NB4 (cell line): ENCODE measurements at regions not wholly inside any gene's neighbourhood (a gene's known extent, or its start where the extent isn't known, plus 50 kb on each side); places are given as distances from the start of the nearest gene placed in this dataset.

Experiments used
- DNase-seq: peaks from one replicate; pipeline ENCODE4 v3.0.0; 2010; ENCODE audit warnings: low read depth
- H3K4me3 ChIP-seq: one replicate; pipeline ENCODE4 v1.5.1; 2011; ENCODE audit warnings: mild to moderate bottlenecking, low read depth, low read length, moderate library complexity
- MAX ChIP-seq: IDR thresholded peaks from 2 replicates; pipeline ENCODE4 v1.6.1; 2011; ENCODE audit warnings: low read depth, low read length
- MYC ChIP-seq: IDR thresholded peaks from 2 replicates; pipeline ENCODE4 v1.6.1; 2011; ENCODE audit warnings: low read depth, low read length
- POLR2A ChIP-seq: IDR thresholded peaks from 2 replicates; pipeline ENCODE4 v1.6.1; 2011; ENCODE audit warnings: mild to moderate bottlenecking; ENCODE audit not compliant: insufficient read length; ENCODE audit errors: extremely low read depth
- TF ChIP-seq, protein P1 (sequence below): IDR thresholded peaks from one replicate; pipeline ENCODE4 v1.5.1; 2012; ENCODE audit warnings: low read depth, low read length

GRCh38 chrX:11050013-11050412 is 61.1 kb upstream of the HCCS start:
- no peak overlapping the region for H3K4me3 ChIP-seq
- TF ChIP-seq MYC (no peak), POLR2A (no peak), MAX (no peak)
- TF ChIP-seq, protein P1, sequence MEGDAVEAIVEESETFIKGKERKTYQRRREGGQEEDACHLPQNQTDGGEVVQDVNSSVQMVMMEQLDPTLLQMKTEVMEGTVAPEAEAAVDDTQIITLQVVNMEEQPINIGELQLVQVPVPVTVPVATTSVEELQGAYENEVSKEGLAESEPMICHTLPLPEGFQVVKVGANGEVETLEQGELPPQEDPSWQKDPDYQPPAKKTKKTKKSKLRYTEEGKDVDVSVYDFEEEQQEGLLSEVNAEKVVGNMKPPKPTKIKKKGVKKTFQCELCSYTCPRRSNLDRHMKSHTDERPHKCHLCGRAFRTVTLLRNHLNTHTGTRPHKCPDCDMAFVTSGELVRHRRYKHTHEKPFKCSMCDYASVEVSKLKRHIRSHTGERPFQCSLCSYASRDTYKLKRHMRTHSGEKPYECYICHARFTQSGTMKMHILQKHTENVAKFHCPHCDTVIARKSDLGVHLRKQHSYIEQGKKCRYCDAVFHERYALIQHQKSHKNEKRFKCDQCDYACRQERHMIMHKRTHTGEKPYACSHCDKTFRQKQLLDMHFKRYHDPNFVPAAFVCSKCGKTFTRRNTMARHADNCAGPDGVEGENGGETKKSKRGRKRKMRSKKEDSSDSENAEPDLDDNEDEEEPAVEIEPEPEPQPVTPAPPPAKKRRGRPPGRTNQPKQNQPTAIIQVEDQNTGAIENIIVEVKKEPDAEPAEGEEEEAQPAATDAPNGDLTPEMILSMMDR, result no peak
- DNase-seq, result no peak

- TF ChIP-seq POLR2A (no peak), MYC (no peak), MAX (no peak)
- TF ChIP-seq, protein P1, result no peak
- H3K4me3 ChIP-seq, result no peak overlapping the region
- DNase-seq, result no peak
These were observed 57.8 kb upstream of the HCCS start for GRCh38 chrX:11053351-11053750.

- no peak overlapping the region for H3K4me3 ChIP-seq
- TF ChIP-seq, protein P1, result no peak
- no peak for TF ChIP-seq MYC
- TF ChIP-seq POLR2A, result no peak
- TF ChIP-seq MAX, result no peak
- no peak for DNase-seq
These were observed 54.6 kb upstream of the HCCS start for GRCh38 chrX:11056322-11057176.

DNA sequence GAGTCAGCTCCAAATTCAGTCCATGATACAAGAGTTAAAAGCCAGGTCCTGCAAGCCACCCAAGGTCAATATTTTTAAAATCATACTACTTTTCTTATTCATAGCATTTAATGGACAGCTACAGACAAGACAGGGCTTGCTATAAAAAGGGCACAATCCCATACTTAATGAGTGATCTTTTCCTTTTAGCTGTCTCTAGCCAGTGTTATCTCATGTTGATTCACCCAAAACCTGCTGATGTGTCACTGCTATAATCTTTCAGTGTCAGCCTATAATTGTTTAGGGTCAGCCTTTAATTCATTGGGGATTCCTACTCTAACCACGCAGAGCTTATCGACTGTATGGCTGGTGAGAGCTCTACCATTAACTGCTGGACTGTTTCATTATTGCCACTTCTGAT is 51.2 kb upstream of the HCCS start:
- TF ChIP-seq MYC (no peak), MAX (no peak), POLR2A (no peak)
- TF ChIP-seq, protein P1, result no peak
- DNase-seq, result no peak
- H3K4me3 ChIP-seq, result no peak overlapping the region
